Choroid plexus epithelial cell (primary cell): ENCODE measurements at regions not wholly inside any gene's neighbourhood (a gene's known extent, or its start where the extent isn't known, plus 50 kb on each side); places are given as distances from the start of the nearest gene placed in this dataset.
A peak's percentile ranks its signal among the peaks of the same experiment; 100 is the strongest.

Source experiments
- DNase-seq: peaks from one replicate; pipeline ENCODE4 v3.0.0-alpha.2; 2010; ENCODE audit warnings: low read depth
- H3K4me3 ChIP-seq: 2 replicates; pipeline ENCODE4 v1.5.1; 2011; ENCODE audit warnings: low read depth, mild to moderate bottlenecking, control low read depth, low read length, moderate library complexity
- TF ChIP-seq, protein P1 (sequence below): conservative IDR thresholded peaks from 2 replicates; pipeline ENCODE4 v1.5.1; 2011; ENCODE audit warnings: low read depth, mild to moderate bottlenecking, control low read depth, inconsistent platforms, low read length, moderate library complexity

DNA sequence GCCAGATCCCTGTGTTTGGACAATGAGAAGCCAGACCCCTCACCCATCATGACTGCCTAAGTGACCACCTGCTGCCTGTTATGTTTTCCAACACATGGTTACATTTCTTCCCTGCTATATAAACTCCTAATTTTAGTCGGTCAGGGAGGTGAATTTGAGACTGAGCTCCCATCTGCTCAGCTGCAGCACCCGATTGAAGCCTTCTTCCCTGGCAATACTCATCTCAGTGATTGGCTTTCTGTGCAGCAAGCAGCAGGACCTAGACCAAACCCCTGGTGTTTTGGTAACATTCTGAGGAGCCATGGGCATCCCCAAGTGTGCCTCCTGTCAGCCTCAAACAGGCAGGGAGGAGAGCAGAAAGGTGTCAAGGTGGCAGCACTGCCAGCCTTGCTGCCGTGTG is 141.2 kb downstream of the CD8B2 start:
- no peak overlapping the region for H3K4me3 ChIP-seq
- TF ChIP-seq, protein P1, sequence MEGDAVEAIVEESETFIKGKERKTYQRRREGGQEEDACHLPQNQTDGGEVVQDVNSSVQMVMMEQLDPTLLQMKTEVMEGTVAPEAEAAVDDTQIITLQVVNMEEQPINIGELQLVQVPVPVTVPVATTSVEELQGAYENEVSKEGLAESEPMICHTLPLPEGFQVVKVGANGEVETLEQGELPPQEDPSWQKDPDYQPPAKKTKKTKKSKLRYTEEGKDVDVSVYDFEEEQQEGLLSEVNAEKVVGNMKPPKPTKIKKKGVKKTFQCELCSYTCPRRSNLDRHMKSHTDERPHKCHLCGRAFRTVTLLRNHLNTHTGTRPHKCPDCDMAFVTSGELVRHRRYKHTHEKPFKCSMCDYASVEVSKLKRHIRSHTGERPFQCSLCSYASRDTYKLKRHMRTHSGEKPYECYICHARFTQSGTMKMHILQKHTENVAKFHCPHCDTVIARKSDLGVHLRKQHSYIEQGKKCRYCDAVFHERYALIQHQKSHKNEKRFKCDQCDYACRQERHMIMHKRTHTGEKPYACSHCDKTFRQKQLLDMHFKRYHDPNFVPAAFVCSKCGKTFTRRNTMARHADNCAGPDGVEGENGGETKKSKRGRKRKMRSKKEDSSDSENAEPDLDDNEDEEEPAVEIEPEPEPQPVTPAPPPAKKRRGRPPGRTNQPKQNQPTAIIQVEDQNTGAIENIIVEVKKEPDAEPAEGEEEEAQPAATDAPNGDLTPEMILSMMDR = no peak

DNA sequence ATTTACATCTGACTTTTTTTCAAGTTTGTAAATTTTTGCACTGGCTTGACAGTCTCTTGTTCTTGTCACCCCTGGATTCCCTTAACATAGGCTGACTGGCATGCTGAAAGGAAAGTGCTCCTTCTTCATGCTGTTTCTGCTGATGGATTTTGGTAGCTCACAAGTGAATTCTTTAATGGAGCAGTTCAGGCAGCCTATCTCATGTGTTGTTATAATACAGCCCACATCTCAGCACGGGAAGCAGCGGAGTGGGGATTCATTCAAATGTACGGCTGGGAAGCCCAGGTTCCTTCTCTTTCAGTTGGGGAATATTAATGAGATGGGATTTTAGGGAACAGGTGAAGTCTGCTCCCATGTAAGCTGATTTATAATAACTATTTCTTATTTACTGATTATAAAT is 142.8 kb downstream of the CD8B2 start:
- DNase-seq = no peak
- TF ChIP-seq, protein P1 = no peak

More for the DNA sequence above, 141.2 kb downstream of the CD8B2 start:
- DNase-seq = no peak

DNA sequence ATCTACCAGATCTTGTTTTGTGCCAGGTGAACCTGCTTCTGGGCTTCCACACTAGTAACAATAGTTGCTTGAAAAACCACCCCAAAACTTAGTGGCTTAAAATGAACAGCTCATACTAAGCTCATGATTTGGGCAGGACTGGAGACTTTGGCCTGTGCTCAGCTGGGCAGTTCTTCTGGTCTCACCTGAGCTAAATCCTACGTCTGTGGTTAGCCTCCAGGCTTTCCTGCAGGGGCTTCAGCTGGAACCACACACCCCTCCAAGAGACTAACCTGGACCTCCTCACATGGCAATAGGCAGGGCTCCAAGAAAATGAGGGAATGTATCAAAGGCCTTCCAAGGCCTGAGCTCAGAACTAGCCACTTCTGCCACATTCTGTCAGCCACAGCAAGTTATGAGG is 144.1 kb downstream of the CD8B2 start:
- TF ChIP-seq, protein P1 = no peak
- no peak for DNase-seq

More for the DNA sequence above, 142.8 kb downstream of the CD8B2 start:
- H3K4me3 ChIP-seq = no peak overlapping the region

DNA sequence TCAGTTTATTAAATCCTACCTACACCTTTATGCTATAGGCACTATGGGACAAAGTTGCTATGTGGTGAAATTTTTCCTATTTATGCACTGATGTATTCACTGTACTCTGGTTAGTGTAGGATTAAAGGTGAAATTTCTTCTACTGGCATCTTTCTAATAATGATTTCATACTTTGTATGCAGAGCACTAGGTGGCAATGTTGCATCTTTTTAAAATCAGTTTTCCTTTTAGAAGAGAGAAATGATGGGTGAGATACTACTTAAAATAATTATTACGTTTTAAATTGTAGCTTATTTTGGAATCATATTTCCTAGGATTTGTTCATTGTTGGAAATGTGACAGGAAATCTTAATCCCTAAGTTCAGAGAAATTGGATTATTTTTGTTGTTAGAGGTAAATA is 150.9 kb downstream of the CD8B2 start:
- H3K4me3 ChIP-seq = no peak overlapping the region
- peak; percentile 56 for DNase-seq
- TF ChIP-seq, protein P1 = peak; percentile 52

More for the DNA sequence above, 144.1 kb downstream of the CD8B2 start:
- no peak overlapping the region for H3K4me3 ChIP-seq

DNA sequence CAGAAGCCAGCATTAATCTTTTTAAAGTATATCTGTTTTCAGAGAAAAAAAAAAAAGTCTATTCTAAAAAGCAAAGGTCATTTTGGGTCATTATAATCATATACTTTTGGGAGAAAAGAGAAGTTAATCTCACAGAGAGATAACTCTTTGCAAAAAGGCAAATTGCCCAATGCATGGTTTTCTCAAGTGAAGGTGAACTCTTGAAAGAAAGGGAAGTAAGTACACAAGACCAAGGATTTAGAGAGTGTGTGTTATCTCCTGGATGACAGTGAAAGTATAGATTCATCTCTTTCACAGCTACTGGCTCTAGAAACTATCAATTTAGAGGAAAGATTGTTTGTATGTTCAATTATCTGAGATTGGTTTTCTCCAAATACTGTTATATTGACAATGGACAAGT is 151.4 kb downstream of the CD8B2 start:
- no peak for DNase-seq
- H3K4me3 ChIP-seq = no peak overlapping the region
- TF ChIP-seq, protein P1 = no peak

DNA sequence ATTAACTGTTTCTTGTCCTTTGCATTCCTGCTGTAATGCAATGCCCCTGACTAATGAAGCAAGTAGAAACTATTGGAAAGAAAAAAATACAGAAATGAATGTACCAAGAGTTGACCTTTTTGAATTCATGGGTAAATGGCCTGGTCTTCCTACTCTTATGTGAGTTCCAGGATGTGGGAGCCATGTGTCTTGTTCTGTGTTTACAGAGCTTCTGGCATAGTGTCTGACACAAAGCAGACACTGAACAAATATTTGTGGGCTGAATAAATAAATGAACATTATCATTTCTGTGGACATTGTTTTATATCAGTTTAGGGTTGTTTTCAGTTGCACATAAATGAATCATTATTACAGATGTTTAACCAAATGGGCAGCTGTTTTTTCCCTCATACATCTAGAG is 155.5 kb downstream of the CD8B2 start:
- H3K4me3 ChIP-seq = no peak overlapping the region
- TF ChIP-seq, protein P1 = no peak
- DNase-seq = no peak

DNA sequence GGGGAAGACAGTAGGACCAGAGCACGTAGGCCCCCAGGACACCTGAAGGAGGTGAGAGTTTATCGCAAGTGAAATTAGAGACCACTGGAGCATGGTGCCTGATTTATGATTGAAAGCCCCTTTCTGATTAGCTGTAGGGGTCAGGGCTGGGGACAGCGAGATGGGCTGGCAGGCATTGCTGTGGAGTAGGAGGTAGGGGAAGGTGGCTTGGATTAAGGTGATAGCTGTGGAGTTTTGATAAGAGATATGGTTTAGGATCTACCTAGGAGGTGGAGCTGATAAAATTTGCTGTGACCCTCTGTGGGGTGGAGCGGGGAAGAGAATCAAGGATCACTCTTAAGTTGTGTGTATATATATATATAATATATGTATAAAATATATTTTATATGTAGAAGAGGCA is 157.5 kb downstream of the CD8B2 start:
- H3K4me3 ChIP-seq = no peak overlapping the region
- TF ChIP-seq, protein P1 = no peak
- no peak for DNase-seq
